Activated naive CD4-positive, alpha-beta T cell treated with anti-CD3 and anti-CD28 coated beads, Interleukin-2, amount 10 ng/mL, durations not matched to agents 7 days and 5 days (primary cell): ENCODE measurements at regions not wholly inside any gene's neighbourhood (a gene's known extent, or its start where the extent isn't known, plus 50 kb on each side); places are given as distances from the start of the nearest gene placed in this dataset.

ENCODE experiments used
- CTCF ChIA-PET: fragments of 350-600 bp; sonication (Branson Sonifier 250); formaldehyde crosslinking; loops from one replicate; lab custom pipeline; 2021; ENCODE audit warnings: antibody characterized with exemption; lab: Charles Lee
- DNase-seq: peaks from one replicate; pipeline ENCODE4 v3.0.0-alpha.2; 2020
- H3K27ac Mint-ChIP-seq: one replicate; pipeline ENCODE4 v1.8.0; 2021; ENCODE audit warnings: mild to moderate bottlenecking, moderate library complexity, mixed read lengths
- H3K27me3 Mint-ChIP-seq: one replicate; pipeline ENCODE4 v1.8.0; 2021; ENCODE audit warnings: mild to moderate bottlenecking, mixed read lengths
- H3K36me3 Mint-ChIP-seq: one replicate; pipeline ENCODE4 v1.8.0; 2021; ENCODE audit warnings: mixed read lengths
- H3K4me1 Mint-ChIP-seq: one replicate; pipeline ENCODE4 v1.8.0; 2021; ENCODE audit warnings: mixed read lengths
- H3K4me3 Mint-ChIP-seq: one replicate; pipeline ENCODE4 v1.8.0; 2021; ENCODE audit warnings: mild to moderate bottlenecking, moderate library complexity, mixed read lengths
- H3K9me3 Mint-ChIP-seq: one replicate; pipeline ENCODE4 v1.8.0; 2021; ENCODE audit warnings: mixed read lengths

DNA sequence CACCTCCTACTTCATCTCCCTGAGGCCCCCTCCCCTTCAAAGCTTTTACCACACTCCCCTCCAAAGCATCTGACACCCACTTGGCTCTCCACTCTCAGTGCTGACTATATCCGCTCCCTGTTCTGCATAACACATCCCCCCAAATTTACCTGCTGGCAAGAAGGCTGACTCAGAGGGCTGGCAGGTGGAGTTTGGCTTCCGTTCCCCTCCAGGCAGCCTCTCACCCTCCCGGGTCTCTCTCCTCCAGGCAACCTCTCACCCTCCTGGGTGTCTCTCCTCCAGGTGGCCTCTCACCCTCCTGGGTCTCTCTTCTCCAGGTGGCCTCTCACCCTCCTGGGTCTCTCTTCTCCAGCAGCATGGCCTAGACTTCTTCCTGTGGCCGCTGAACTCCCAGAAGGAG is 562.1 kb downstream of the NPHP4 start:
- no peak for DNase-seq
- peaks cover 84% of the 10 kb centered on the region for H3K27me3 Mint-ChIP-seq
- no peak overlapping the region for H3K4me3 Mint-ChIP-seq
- peaks cover under 1% of the 10 kb centered on the region for H3K4me1 Mint-ChIP-seq
- no peaks in the 10 kb centered on the region for H3K9me3 Mint-ChIP-seq
- no peak overlapping the region for H3K27ac Mint-ChIP-seq
- CTCF ChIA-PET, result no interaction called here
- no peaks in the 10 kb centered on the region for H3K36me3 Mint-ChIP-seq

DNA sequence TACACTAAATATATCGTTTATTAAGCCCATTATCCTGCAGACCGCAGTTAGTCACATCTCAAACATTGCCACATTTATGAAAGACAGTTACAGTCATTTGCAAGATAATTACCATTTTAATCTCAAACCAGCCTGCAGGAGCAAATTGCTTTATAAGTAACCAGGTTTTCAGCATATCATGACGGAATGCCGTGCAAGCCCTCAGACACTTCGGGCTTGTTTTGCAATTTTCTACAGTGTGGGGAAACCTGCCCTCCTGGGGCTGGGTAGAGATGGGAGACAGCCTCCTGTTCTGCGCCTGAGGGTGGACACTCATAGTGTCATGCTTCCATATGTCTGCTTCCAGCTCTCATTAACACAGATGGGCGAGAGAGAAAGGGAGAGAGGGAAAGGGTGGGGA is 563.9 kb downstream of the NPHP4 start:
- no peak overlapping the region for H3K4me3 Mint-ChIP-seq

DNA sequence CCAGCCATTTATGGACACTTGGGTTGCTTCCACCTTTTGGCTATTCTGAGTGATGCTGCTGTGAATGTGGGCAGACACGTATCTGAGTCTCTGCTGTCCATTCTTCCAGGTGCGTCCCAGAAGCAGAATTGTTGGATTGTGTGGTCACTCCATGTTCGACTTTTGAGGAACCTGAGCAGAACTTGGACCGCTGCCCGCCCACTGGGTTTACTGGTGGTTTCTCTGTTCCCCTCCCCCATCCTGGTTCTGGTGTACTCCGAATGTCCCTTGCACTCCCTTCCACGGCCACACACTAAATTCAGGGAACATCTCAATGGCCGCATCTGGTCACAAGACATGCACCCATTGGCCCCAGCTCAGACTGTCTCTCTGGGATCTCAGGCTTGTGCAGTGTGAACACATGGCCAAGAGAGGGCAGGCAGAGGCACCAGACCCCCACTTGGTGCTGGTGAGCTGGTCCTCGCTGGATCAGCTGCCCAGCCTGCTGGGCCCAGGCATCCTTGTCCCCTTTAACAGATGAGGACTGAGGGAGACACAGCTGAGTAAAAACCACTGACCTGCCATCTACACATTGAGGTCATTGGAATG is 565.1 kb downstream of the NPHP4 start:
- CTCF ChIA-PET, result no interaction called here

More for the DNA sequence above, 563.9 kb downstream of the NPHP4 start:
- no peak overlapping the region for H3K27ac Mint-ChIP-seq
- peaks cover 11% of the 10 kb centered on the region for H3K4me1 Mint-ChIP-seq
- no peak for DNase-seq
- no peaks in the 10 kb centered on the region for H3K36me3 Mint-ChIP-seq
- CTCF ChIA-PET, result no interaction called here
- H3K9me3 Mint-ChIP-seq, result no peaks in the 10 kb centered on the region
- peaks cover 83% of the 10 kb centered on the region for H3K27me3 Mint-ChIP-seq

DNA sequence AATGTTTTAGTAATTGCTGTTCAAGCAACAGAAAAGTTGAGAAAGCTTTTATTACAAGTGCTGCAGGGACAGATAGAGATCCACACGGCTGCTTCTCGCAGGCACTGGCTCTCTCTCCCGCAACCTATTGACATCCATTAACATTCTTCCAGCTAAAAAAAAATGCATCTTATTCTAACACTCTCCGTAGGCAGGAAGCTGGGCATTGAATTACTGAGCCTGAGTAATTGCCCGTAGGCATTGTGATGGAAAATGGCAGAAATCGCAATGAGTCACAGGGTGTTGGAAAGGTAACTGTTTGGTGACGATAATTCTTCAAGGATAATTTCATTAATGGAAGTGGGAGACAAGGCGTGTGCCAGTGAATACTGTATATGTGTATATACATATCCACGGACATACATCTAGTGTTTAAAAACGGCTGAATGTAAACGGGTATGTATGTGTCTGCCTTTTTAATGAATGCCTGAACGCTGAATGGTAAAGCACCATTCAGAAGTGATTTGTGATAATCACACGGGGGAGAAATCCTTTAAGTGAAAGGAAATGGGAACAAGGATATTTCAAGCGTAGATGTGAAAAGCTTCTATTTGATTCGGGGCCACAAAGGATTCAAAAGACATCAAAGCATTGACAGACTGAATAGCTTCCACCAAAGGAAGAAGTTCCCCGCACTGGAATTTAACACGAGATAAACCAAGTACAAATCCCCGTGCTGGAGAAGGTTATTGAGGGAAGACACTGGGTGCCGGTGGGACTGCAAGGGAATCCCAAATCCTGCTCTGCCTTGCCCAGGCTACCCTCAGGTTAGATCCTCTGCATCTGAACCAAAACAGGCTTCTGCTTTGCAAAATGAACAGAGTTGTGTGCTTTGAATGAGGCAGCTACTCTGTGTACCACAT is 567.2 kb downstream of the NPHP4 start:
- Mint-ChIP-seq H3K27me3 (peaks cover 78% of the 10 kb centered on the region), H3K9me3 (no peaks in the 10 kb centered on the region), H3K4me1 (peaks cover 35% of the 10 kb centered on the region), H3K27ac (no peak overlapping the region), H3K36me3 (peaks cover 1% of the 10 kb centered on the region), H3K4me3 (no peak overlapping the region)
- CTCF ChIA-PET, result no interaction called here
- no peak for DNase-seq

More for the DNA sequence above, 565.1 kb downstream of the NPHP4 start:
- H3K27me3 Mint-ChIP-seq, result peaks cover 81% of the 10 kb centered on the region
- H3K4me3 Mint-ChIP-seq, result no peak overlapping the region
- H3K27ac Mint-ChIP-seq, result no peak overlapping the region
- no peaks in the 10 kb centered on the region for H3K36me3 Mint-ChIP-seq
- H3K9me3 Mint-ChIP-seq, result no peaks in the 10 kb centered on the region
- peaks cover 23% of the 10 kb centered on the region for H3K4me1 Mint-ChIP-seq
- DNase-seq, result no peak

DNA sequence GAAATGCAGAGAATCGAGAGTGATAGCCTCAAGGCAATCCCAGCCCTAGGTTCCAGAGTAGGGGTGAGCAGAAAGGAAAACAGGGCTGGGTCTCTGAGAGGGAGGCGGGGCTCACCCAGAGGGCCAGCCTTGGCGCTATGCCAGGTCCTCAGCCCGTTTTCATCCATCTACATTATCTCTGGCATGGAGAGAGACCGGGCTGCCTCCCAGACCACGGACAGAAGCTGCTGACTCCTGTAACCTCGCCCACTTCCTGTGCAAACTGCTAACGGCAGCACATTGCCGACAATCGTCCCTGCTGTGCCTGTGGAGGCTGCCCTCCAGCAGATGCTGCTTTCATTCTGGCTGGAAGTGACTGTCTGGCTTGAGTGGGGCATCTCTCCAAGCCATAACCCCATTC is 569.1 kb downstream of the NPHP4 start:
- no peaks in the 10 kb centered on the region for H3K9me3 Mint-ChIP-seq
- peaks cover 1% of the 10 kb centered on the region for H3K36me3 Mint-ChIP-seq
- DNase-seq, result peak; percentile 70
- no peak overlapping the region for H3K4me3 Mint-ChIP-seq
- CTCF ChIA-PET, result no interaction called here
- H3K27me3 Mint-ChIP-seq, result peaks cover 71% of the 10 kb centered on the region
- H3K27ac Mint-ChIP-seq, result peak overlapping the region; percentile 66
- peaks cover 37% of the 10 kb centered on the region for H3K4me1 Mint-ChIP-seq

DNA sequence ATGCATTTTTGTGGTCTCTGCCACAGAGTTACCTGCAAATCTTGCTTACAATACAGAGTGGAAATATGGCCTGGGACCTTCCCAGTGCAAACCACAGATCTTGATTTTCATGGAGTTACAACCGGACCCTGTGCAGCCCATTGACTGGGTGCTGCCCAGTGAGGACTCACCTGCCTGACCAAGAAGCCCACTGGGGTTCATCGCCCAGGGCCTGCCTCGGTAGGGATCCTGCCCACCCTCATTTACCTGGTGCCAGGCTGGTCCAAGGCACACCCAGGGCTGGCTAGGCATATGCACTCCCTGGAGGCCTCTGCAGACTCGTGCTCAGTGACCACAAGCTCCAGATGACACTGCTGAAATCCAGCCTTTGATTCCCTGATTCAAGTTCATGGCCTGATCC is 572.7 kb downstream of the NPHP4 start:
- Mint-ChIP-seq H3K4me1 (peaks cover 36% of the 10 kb centered on the region), H3K36me3 (peaks cover 1% of the 10 kb centered on the region), H3K27me3 (peaks cover 41% of the 10 kb centered on the region), H3K9me3 (no peaks in the 10 kb centered on the region), H3K4me3 (no peak overlapping the region), H3K27ac (no peak overlapping the region)
- CTCF ChIA-PET, result no interaction called here
- DNase-seq, result no peak

DNA sequence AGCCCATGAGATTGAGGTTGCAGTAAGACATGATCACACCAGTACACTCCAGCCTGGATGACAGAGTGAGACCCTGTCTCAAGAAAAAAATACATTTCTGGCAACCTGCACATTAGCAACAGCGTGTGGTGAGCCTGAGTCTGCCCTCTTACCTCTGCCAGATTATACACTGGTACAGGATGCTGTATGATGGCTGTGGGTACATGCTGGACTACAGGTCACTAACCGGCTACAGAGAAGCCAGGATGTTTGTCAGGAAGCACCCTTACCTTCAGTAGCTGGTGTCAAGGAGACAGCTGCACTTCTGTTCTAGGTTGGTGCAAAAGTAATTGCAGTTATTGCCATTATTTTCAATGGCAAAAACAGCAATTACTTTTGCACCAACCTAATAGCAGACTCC is 575.7 kb downstream of the NPHP4 start:
- no peaks in the 10 kb centered on the region for H3K9me3 Mint-ChIP-seq
- H3K36me3 Mint-ChIP-seq, result no peaks in the 10 kb centered on the region
- H3K27me3 Mint-ChIP-seq, result peaks cover 19% of the 10 kb centered on the region
- H3K4me3 Mint-ChIP-seq, result no peak overlapping the region
- DNase-seq, result no peak
- no peak overlapping the region for H3K27ac Mint-ChIP-seq
- peaks cover 12% of the 10 kb centered on the region for H3K4me1 Mint-ChIP-seq
- CTCF ChIA-PET, result no interaction called here

DNA sequence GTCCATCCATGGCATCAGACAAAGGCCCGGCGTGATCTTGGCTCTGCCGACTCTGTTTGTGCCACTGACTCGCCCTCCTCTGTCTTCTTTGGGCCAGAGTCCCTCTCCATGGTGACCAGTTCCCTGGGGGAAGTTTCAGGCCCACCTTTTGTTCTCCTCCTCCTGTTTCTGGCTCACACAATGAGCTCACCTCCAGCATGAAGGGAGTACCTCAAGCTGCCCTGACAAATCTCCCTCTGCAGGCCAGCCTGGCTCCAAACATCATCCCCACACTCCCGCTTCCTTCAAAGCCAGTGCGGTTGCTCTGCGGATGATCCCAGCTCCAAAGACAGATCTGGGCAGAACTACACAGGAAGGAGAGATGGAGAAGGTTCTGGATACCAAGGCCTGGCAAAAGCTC is 576.6 kb downstream of the NPHP4 start:
- Mint-ChIP-seq H3K27me3 (peaks cover 17% of the 10 kb centered on the region), H3K9me3 (no peaks in the 10 kb centered on the region), H3K4me3 (no peak overlapping the region), H3K27ac (no peak overlapping the region), H3K4me1 (peaks cover 17% of the 10 kb centered on the region), H3K36me3 (no peaks in the 10 kb centered on the region)
- no peak for DNase-seq
- CTCF ChIA-PET, result no interaction called here

DNA sequence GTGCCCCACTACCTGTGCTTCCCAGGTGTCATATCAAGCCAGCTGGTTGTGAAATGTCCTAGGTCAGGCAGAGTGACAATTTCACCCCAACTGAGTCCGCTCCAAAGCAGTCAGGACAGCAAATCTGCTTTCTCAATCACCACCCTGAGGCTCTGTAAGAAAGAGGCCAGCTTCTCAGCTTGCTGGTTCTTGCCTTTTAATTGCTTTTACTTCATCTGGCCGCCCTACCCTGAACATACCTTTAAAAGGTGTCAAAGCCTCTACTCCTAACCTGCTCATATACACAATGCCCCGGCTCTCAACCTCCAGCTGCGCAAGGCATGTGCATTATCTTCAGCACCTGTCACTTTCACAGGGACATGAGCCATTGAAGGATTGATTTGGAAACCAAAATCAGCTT is 581.6 kb downstream of the NPHP4 start:
- Mint-ChIP-seq H3K4me1 (peaks cover 10% of the 10 kb centered on the region), H3K27me3 (peaks cover 5% of the 10 kb centered on the region), H3K36me3 (no peaks in the 10 kb centered on the region), H3K27ac (no peak overlapping the region), H3K9me3 (peaks cover 19% of the 10 kb centered on the region), H3K4me3 (no peak overlapping the region)
- DNase-seq, result no peak
- CTCF ChIA-PET, result no interaction called here

DNA sequence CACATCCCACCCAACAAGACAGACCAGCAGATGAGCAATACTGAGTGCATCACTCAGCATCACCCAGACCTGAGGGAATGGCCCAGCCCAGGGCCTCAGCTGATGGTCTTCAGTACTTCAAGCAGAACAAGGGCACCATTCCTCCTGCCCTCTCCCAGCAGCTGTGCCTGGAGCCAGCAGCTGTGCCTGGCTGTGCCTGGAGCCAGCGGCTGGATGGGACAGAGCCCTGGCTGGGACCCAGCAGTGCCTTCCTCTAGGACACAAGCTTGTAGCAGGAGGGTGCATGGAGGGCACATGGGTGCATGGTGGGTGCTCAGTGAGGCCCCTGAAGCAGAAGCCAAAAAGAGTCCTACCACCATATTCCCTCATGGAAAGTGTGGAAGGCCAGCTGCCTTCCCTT is 583.8 kb downstream of the NPHP4 start:
- Mint-ChIP-seq H3K9me3 (peaks cover 19% of the 10 kb centered on the region), H3K36me3 (no peaks in the 10 kb centered on the region), H3K4me1 (peaks cover 10% of the 10 kb centered on the region), H3K27ac (no peak overlapping the region), H3K4me3 (no peak overlapping the region), H3K27me3 (peaks cover 5% of the 10 kb centered on the region)
- no peak for DNase-seq
- CTCF ChIA-PET, result no interaction called here

DNA sequence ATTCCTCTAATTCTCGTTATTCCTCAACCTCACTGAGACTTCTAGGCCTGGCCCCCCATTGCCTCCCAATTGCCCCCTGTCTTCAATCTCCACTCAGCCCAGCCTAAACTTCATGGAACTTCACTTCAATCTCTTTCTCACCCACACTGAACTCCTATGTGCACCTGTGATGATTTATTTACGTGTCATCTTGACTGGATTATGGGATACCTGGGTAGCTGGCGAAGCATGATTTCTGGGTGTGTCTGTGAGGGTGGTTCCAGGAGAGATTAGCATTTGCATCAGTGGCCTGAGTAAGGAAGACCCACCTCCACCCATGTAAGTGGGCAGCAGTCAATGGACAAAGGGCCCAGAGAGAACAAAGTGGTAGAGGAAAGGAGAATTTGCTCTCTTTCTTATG is 587.0 kb downstream of the NPHP4 start:
- no peaks in the 10 kb centered on the region for H3K27me3 Mint-ChIP-seq
- CTCF ChIA-PET, result no interaction called here
- H3K4me3 Mint-ChIP-seq, result no peak overlapping the region
- no peaks in the 10 kb centered on the region for H3K36me3 Mint-ChIP-seq
- no peak overlapping the region for H3K27ac Mint-ChIP-seq
- no peak for DNase-seq
- peaks cover 19% of the 10 kb centered on the region for H3K9me3 Mint-ChIP-seq
- no peaks in the 10 kb centered on the region for H3K4me1 Mint-ChIP-seq

DNA sequence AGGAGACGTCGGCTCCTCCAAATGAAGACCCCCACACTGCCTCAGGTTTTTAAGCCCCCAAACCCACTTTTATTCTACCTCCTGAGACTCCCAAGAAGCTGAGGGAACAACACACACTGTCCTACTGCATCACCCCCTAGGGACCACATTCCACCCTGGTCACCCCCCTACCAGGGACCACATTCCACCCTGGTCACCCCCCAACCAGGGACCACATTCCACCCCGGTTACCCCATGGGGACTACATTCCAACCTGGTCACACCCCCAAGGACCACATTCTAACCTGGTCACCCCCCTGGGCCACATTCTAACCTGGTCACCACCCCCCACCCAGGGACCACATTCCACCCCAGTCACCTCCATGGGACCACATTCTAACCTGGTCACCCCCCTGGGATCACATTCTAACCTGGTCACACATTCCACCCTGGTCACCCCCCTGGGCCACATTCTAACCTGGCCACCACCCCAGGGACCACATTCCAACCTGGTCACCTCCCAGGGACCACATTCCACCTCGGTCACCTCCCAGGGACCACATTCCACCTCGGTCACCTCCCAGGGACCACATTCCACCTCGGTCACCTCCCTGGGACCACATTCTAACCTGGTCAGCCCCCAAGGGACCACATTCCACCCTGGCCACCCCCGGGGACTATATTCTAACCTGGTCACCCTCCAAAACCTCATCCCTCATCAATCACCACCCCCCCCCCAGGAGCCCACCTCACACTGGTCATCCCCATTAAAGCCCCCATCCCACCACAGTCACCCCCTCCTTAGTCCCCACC is 587.6 kb downstream of the NPHP4 start:
- Mint-ChIP-seq H3K9me3 (peaks cover 17% of the 10 kb centered on the region), H3K4me3 (no peak overlapping the region), H3K27me3 (no peaks in the 10 kb centered on the region), H3K4me1 (peaks cover 3% of the 10 kb centered on the region), H3K27ac (no peak overlapping the region), H3K36me3 (no peaks in the 10 kb centered on the region)
- CTCF ChIA-PET, result no interaction called here
- DNase-seq, result no peak

DNA sequence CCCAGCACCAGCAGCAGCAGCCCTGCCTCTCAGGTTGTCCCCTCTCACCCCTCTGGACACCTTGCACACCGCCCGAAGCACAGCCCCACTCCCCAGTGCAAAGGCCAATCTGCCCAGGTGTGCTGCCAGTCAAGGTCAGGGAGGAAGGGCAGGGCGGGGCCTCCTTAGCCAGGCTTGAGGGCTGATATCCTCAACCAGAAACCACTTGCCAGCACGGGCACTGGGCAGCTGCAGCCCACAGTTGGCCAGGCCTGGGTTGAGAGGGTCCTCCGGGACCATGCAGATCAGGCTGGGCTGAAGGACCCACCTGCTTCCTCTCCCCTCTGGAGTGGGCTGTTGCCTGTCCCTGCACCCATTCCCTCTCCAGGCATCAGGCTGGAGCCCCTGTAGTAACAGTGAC is 588.3 kb downstream of the NPHP4 start:
- Mint-ChIP-seq H3K36me3 (no peaks in the 10 kb centered on the region), H3K27ac (no peak overlapping the region)
- CTCF ChIA-PET, result no interaction called here

DNA sequence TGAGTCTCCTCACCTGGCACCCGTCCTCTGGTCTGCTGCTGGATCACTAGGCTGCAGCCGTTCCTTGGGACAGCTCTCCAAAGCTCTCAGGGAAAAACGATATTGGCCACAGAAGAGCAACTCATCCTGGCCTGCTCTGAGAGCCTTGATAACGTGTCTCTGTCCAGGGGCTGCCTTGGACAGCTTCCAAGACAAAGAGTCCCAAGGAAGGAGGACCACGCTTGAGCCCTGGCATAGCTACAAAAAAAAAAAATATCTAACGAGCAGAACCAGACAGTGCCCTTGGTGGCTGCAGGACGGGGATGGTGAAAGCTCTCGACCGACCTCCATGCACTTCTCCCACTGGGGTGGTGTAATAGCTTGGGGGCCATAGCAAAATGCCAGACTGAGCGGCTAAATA is 589.6 kb downstream of the NPHP4 start:
- Mint-ChIP-seq H3K4me1 (peaks cover 3% of the 10 kb centered on the region), H3K4me3 (no peak overlapping the region), H3K9me3 (peaks cover 6% of the 10 kb centered on the region), H3K27ac (no peak overlapping the region), H3K27me3 (peaks cover 4% of the 10 kb centered on the region), H3K36me3 (no peaks in the 10 kb centered on the region)
- no peak for DNase-seq
- CTCF ChIA-PET, result no interaction called here

More for the DNA sequence above, 588.3 kb downstream of the NPHP4 start:
- Mint-ChIP-seq H3K27me3 (no peaks in the 10 kb centered on the region), H3K4me1 (peaks cover 3% of the 10 kb centered on the region), H3K9me3 (peaks cover 17% of the 10 kb centered on the region), H3K4me3 (no peak overlapping the region)
- DNase-seq, result no peak
